ENCODE measurements at regions not wholly inside any gene's neighbourhood (a gene's known extent, or its start where the extent isn't known, plus 50 kb on each side); places are given as distances from the start of the nearest gene placed in this dataset.

DNA sequence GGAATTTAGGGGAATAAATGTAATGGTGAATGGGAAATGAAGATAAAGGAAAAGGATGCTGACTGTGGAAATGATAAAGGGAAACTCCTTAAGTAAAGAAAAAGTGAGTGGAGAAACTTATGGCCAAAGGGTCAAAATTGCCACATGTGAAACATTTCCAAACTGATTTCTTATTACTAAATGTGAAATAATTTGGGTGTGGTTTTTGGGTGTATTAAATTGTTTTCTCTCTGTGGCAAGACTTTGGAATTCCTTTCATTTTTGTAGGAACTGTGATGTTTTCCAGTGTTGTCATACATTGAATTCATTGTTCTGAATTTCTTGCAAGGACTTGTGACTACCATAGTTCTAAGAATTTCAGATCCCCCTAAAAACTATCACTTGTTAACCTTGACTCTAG lies 1891.5 kb upstream of the SEL1L start:
- TF ChIP-seq, protein P1, sequence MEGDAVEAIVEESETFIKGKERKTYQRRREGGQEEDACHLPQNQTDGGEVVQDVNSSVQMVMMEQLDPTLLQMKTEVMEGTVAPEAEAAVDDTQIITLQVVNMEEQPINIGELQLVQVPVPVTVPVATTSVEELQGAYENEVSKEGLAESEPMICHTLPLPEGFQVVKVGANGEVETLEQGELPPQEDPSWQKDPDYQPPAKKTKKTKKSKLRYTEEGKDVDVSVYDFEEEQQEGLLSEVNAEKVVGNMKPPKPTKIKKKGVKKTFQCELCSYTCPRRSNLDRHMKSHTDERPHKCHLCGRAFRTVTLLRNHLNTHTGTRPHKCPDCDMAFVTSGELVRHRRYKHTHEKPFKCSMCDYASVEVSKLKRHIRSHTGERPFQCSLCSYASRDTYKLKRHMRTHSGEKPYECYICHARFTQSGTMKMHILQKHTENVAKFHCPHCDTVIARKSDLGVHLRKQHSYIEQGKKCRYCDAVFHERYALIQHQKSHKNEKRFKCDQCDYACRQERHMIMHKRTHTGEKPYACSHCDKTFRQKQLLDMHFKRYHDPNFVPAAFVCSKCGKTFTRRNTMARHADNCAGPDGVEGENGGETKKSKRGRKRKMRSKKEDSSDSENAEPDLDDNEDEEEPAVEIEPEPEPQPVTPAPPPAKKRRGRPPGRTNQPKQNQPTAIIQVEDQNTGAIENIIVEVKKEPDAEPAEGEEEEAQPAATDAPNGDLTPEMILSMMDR (IDR thresholded peaks at IDR 0.05; ENCODE audit: insufficient read depth, missing control alignments) = no peak
- FAIRE-seq (no peak), DNase-seq (ENCODE audit: insufficient read length, low spot score) (no peak)

DNA sequence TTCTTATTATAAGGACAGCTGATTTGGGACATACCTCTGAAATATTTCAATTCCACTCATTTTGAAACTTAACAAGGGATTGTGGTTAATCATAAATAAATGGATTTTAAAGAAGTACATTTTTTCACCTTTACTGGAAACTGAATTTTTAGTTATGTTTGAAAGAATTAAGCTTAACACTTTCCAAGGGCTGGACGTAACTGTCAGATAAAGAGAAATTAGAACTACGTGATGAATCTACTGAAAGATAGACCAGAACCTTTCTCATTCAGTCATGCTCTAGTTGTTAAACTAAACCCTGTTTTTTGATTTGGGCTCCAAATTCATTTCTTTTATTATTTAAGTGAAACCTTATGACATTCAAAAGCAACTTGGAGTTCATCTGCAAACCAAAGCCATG lies 1892.1 kb upstream of the SEL1L start:
- TF ChIP-seq, protein P1 (IDR thresholded peaks at IDR 0.05; ENCODE audit: insufficient read depth, missing control alignments) = no peak
- FAIRE-seq (no peak), DNase-seq (ENCODE audit: insufficient read length, low spot score) (no peak)

DNA sequence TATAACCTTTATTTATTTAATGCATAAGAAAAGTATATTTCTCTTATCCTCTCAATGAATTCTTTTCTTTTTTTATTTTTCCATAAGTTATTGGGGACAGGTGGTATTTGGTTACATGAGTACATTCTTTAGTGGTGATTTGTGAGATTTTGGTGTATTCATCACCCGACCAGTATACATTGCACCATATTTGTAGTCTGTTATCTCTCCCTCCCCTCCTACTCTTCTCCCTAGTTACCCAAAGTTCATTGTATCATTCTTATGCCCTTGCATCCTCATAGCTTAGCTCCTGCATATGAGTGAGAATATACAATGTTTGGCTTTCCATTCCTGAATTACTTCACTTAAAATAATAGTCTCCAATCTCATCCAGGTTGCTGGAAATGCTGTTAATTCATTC lies 1900.0 kb upstream of the SEL1L start:
- TF ChIP-seq, protein P1 (IDR thresholded peaks at IDR 0.05; ENCODE audit: insufficient read depth, missing control alignments) = no peak
- FAIRE-seq (no peak), DNase-seq (ENCODE audit: insufficient read length, low spot score) (no peak)

DNA sequence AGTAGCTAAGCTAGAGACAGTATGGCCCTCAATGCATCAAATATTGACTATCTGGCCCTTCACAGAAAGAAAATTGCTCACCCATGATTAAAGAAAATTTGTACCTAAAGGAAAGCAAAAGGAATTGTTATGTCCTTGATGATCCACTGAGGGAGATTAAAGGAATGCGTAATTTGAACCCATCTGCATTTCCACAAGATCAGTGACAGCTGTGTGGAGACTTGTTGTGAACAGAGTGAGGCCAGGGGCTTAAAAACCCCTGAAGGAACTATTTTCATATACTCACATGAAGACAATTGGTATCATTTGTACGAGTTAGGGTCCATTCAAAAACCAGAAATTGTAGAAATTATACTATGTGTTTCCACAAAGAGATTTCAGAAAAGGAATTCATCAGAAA lies 1908.1 kb upstream of the SEL1L start:
- no peak for FAIRE-seq
- TF ChIP-seq, protein P1 (IDR thresholded peaks at IDR 0.05; ENCODE audit: insufficient read depth, missing control alignments) = no peak
- no peak for DNase-seq (ENCODE audit: insufficient read length, low spot score)

DNA sequence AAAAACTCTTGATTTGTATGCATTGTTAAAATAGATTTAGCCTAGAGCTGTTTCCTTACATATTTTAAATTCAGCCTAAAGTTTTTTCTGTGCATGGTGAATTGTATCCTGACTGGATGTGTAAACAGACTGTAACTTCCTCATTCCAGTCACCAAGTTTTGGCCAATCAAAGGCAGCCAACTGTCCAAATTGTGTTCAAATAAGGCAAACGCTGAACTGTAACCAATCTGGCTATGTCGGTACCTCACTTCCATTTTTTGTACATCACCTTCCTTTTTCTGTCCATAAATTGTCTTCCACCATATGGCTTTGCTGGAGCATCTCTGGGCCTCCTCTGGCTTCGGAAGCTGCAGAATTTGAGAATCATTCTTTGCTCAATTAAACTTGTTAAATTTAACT lies 1921.9 kb upstream of the SEL1L start:
- DNase-seq (ENCODE audit: insufficient read length, low spot score) (no peak), FAIRE-seq (no peak)
- TF ChIP-seq, protein P1 (IDR thresholded peaks at IDR 0.05; ENCODE audit: insufficient read depth, missing control alignments) = no peak

DNA sequence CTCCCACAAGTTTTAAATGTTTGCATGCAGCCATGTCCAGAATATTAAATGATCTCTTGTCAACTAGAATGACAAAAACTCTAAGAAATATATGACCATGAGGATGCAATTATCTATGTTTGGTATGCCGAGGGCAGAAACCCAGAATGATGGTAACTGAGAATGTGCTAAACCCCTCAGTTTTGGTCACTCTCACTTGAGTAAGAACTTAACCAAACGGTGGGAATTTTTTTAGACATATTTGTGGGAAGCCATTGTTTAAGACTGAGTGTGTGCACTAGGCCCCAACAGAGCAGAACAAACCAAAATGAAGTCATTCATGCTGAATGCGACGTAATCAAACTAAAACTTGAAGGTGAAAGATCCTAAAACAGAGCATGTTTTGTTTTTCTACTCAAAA lies 1927.9 kb upstream of the SEL1L start:
- TF ChIP-seq, protein P1 (IDR thresholded peaks at IDR 0.05; ENCODE audit: insufficient read depth, missing control alignments) = no peak
- no peak for DNase-seq (ENCODE audit: insufficient read length, low spot score)
- no peak for FAIRE-seq

DNA sequence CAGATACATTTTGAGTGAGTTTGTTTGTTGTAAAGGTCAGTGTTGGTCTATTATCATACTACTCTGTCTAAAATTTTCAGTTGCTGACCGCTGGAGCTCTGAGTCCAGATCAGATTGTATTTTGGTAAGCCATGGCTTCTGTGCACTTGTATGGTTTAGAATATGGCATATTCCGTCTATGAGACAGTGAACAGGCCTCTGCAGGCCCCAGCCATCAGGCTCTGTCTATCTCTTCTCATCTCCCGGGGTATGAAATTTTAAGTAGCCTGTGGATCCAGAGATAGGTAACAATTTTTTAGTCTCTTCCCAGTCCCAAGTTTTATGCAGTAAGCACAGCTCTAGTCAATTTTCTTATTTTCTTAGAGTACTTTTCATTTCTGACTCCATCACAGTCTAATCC lies 1929.1 kb upstream of the SEL1L start:
- FAIRE-seq = no peak
- TF ChIP-seq, protein P1 (IDR thresholded peaks at IDR 0.05; ENCODE audit: insufficient read depth, missing control alignments) = no peak

More for the DNA sequence above, 1929.1 kb upstream of the SEL1L start:
- DNase-seq (ENCODE audit: insufficient read length, low spot score) = no peak
